Stimulated activated CD4-positive, alpha-beta T cell treated with anti-CD3 and anti-CD28 coated beads, Interleukin-15, amount 100 ng/mL, for 24 hours (primary cell): ENCODE measurements at regions not wholly inside any gene's neighbourhood (a gene's known extent, or its start where the extent isn't known, plus 50 kb on each side); places are given as distances from the start of the nearest gene placed in this dataset.

Experiments
- DNase-seq: peaks from one replicate; pipeline ENCODE4 v3.0.0-alpha.2; 2020

GRCh38 chr16:64149756-64150155, 972.1 kb downstream of the CDH11 start:
- DNase-seq = no peak

GRCh38 chr16:64148356-64148755, 973.5 kb downstream of the CDH11 start:
- DNase-seq = no peak

- no peak for DNase-seq
These were observed 973.9 kb downstream of the CDH11 start for GRCh38 chr16:64147941-64148340.

GRCh38 chr16:64144617-64145016, 977.2 kb downstream of the CDH11 start:
- no peak for DNase-seq

GRCh38 chr16:64138621-64139020, 983.2 kb downstream of the CDH11 start:
- no peak for DNase-seq

GRCh38 chr16:64138006-64138405, 983.9 kb downstream of the CDH11 start:
- no peak for DNase-seq

- DNase-seq = no peak
These were observed 985.1 kb downstream of the CDH11 start for GRCh38 chr16:64136743-64137142.

GRCh38 chr16:64136314-64136713, 985.5 kb downstream of the CDH11 start:
- DNase-seq = no peak

GRCh38 chr16:64133366-64133765, 988.5 kb downstream of the CDH11 start:
- no peak for DNase-seq

- DNase-seq = no peak
These were observed 989.0 kb downstream of the CDH11 start for GRCh38 chr16:64132759-64133361.

GRCh38 chr16:64132190-64132589, 989.7 kb downstream of the CDH11 start:
- no peak for DNase-seq

GRCh38 chr16:64131423-64131822, 990.4 kb downstream of the CDH11 start:
- no peak for DNase-seq

- no peak for DNase-seq
These were observed 991.7 kb downstream of the CDH11 start for GRCh38 chr16:64130140-64130539.

- no peak for DNase-seq
These were observed 999.7 kb downstream of the CDH11 start for GRCh38 chr16:64122177-64122576.

GRCh38 chr16:64121473-64121872, 1000.4 kb downstream of the CDH11 start:
- no peak for DNase-seq

- DNase-seq = no peak
These were observed 1005.7 kb downstream of the CDH11 start for GRCh38 chr16:64116151-64116550.

GRCh38 chr16:64109241-64109640, 1012.6 kb downstream of the CDH11 start:
- no peak for DNase-seq

- DNase-seq = no peak
These were observed 1019.2 kb downstream of the CDH11 start for GRCh38 chr16:64102654-64103053.

GRCh38 chr16:64098451-64098850, 1023.4 kb downstream of the CDH11 start:
- no peak for DNase-seq

GRCh38 chr16:64096689-64097088, 1025.2 kb downstream of the CDH11 start:
- DNase-seq = no peak

- no peak for DNase-seq
These were observed 1026.8 kb downstream of the CDH11 start for GRCh38 chr16:64094992-64095634.

- no peak for DNase-seq
These were observed 1027.5 kb downstream of the CDH11 start for GRCh38 chr16:64094181-64094965.

GRCh38 chr16:64092271-64092670, 1029.6 kb downstream of the CDH11 start:
- DNase-seq = no peak

- DNase-seq = no peak
These were observed 1031.5 kb downstream of the CDH11 start for GRCh38 chr16:64090327-64090726.
